Suprapubic skin (tissue), 3 donors: ENCODE measurements at regions not wholly inside any gene's neighbourhood (a gene's known extent, or its start where the extent isn't known, plus 50 kb on each side); places are given as distances from the start of the nearest gene placed in this dataset.

Source experiments
- POLR2AphosphoS5 ChIP-seq, 3 donors: sonication (generic); formaldehyde crosslinking; IDR thresholded peaks; one replicate each; pipeline ENCODE4 v1.6.1; 2017; ENCODE audit warnings: antibody characterized with exemption in 3 of 3
- TF ChIP-seq, protein P1 (sequence below), 2 donors: fragments of 200-600 bp in 1 of 2; fragments of 450-650 bp in 1 of 2; sonication (generic) in 1 of 2; IDR thresholded peaks; one replicate each; pipeline ENCODE4 v1.5.1; 2016 to 2019; ENCODE audit warnings: antibody characterized with exemption in 2 of 2, mild to moderate bottlenecking in 1 of 2, moderate library complexity in 1 of 2

DNA sequence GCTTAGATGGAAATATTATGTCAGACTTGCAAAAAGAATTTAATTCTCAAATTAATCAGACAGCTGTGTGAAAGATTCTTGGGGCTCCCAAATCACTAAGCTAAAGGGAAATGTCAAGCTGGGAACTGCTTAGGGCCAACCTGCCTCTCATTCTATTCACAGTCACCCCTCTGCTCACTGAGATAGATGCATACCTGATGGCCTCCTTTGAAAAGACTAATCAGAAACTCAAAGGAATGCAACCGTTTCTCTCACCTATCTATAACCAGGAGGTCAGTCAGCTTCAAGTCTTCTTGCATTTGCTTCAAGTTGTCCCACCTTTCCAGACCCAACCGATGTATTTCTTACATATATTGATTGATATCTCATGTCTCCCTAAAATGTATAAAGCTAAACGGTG, 882.7 kb downstream of the CENPC start:
- TF ChIP-seq POLR2AphosphoS5 (IDR thresholded peaks at IDR 0.05) = no peak
- TF ChIP-seq, protein P1, sequence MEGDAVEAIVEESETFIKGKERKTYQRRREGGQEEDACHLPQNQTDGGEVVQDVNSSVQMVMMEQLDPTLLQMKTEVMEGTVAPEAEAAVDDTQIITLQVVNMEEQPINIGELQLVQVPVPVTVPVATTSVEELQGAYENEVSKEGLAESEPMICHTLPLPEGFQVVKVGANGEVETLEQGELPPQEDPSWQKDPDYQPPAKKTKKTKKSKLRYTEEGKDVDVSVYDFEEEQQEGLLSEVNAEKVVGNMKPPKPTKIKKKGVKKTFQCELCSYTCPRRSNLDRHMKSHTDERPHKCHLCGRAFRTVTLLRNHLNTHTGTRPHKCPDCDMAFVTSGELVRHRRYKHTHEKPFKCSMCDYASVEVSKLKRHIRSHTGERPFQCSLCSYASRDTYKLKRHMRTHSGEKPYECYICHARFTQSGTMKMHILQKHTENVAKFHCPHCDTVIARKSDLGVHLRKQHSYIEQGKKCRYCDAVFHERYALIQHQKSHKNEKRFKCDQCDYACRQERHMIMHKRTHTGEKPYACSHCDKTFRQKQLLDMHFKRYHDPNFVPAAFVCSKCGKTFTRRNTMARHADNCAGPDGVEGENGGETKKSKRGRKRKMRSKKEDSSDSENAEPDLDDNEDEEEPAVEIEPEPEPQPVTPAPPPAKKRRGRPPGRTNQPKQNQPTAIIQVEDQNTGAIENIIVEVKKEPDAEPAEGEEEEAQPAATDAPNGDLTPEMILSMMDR (IDR thresholded peaks at IDR 0.05) = no peak
